GM15510 (cell line): ENCODE measurements at regions not wholly inside any gene's neighbourhood (a gene's known extent, or its start where the extent isn't known, plus 50 kb on each side); places are given as distances from the start of the nearest gene placed in this dataset.

Experiments
- POLR2A ChIP-seq: IDR thresholded peaks from 3 replicates; pipeline ENCODE4 v1.6.1; 2011; ENCODE audit warnings: borderline replicate concordance; ENCODE audit not compliant: insufficient read length; ENCODE audit errors: extremely low read depth

DNA sequence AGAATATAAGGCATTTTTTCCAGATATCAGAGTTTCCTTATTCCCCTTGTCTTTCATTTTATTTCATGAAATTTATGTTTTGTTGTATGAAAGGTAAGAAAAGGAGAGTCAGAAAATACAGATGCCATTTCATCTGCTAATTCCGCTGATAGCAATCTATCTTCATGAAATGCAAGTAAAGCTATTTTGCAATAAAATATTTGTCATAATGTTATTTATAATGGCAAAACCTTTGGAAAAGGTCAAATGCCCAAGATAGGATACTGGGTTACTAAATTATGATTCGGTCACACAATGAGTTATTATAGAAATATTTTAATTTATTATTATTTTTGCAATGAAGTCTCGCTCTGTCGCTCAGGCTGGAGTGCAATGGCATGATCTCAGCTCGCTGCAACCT, 124.2 kb downstream of the SPP2 start:
- TF ChIP-seq POLR2A, result no peak

DNA sequence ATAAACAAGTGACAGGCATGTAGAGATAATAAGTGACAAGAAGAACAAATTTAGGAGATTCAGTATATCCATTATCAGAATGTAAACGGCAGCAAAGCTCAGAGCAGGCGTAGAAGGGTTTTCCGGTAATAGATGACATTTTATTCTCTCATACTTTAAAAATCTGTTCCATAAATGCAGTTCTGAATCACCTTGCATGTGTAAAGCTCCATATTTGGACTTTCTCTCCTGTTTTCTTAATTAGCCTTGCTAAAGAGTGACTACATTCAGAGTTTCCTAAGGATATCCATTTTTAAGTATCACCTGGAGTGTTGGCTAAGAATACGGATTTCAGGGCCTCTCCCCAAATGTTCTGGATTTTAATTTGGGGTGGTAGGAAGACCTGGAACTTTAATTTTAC, 122.0 kb downstream of the SPP2 start:
- TF ChIP-seq POLR2A, result no peak

DNA sequence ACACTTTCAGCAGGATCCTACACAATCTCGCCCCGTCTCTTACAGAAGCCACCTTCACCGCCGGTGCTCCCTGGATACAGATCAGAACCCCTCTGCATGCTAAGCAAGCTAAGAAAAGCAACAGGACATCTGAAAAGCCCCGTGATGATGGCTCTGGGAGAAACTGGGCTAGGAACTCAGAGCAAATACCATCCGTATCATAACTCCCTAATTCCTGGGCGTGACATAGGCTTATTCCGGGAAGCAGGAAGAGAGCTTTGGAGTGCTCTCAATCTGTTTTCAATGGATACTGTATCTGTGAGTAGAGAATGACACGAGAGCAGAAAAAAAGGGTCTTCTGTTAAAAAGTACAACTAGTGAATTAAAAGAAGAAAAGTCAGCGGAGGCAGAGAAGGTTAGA, 121.6 kb downstream of the SPP2 start:
- no peak for TF ChIP-seq POLR2A

DNA sequence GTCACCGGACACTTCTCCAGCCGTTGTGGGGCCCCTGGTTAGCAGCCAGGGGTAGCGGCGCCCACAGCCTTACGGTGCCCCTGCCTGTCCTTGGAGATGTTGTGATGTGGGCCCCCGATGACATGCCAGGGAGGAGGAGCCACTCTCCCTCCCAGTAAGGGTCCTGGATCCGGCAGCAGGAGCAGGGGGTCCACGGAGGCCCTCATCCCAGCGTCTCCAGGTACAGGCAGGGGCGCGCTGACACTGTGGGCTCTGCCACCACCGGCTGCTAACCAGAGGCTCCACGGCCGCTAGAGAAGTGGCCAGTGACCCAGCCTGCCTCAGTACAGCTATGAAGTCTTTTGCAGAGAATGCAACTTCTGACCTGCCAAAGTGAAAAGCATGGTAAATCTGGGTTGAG, 121.2 kb downstream of the SPP2 start:
- TF ChIP-seq POLR2A, result no peak

DNA sequence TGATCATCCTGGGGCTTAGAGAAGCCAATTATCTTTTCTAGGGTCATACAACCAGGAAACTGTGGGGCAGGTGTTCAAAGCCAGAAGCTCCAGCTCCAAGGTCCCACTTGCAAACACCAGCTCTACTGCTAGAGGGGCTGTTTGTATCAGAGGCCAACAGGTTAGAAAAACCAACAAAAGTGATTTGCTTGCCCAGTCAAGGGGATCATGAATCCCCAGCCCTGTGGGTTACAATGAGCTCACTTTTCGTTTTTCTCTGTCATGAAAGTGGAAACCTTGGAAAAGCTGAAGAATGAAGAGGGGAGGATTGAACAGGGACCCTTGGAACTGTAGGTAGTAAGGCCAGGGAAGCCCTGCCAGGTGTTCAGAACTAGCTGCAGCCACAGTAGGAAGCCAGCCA, 119.2 kb downstream of the SPP2 start:
- TF ChIP-seq POLR2A, result no peak

DNA sequence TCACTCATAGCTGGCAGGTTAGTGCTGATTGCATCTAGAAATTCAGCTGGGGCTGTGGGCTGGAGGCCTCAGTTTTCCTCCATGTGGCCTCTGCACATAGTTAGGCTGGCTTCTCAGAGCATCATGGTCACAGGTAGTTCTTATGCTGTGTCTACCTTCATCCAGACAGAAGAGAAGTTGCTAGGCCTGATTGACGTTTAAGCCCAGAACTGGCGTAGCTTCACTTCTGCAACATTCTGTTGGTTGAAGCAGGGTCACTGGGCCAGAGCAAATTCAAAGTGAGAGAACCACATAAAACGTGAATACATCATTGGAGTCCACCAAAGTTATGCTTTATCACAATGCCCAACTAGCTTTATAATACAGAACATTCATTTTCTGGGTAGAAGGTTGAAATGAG, 116.0 kb downstream of the SPP2 start:
- no peak for TF ChIP-seq POLR2A

DNA sequence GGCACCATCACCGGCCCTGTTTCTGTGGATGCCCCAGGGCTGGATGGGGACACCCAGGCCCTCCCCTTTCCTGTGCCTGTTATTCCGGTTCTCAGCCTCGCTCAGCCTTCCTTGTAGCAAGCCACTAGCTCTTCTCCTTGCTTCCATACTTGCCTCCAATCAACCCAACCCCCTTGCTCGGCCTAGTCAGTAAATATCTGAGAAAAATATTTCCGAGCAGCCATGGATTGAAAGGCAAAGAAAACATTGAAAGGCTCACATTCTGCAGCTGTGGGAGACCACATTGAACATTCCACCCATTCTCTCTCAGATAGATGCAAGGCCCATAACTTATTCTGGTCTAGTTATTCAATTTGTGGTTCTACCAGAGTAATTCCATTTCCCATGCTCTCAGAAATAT, 114.9 kb downstream of the SPP2 start:
- TF ChIP-seq POLR2A, result no peak

DNA sequence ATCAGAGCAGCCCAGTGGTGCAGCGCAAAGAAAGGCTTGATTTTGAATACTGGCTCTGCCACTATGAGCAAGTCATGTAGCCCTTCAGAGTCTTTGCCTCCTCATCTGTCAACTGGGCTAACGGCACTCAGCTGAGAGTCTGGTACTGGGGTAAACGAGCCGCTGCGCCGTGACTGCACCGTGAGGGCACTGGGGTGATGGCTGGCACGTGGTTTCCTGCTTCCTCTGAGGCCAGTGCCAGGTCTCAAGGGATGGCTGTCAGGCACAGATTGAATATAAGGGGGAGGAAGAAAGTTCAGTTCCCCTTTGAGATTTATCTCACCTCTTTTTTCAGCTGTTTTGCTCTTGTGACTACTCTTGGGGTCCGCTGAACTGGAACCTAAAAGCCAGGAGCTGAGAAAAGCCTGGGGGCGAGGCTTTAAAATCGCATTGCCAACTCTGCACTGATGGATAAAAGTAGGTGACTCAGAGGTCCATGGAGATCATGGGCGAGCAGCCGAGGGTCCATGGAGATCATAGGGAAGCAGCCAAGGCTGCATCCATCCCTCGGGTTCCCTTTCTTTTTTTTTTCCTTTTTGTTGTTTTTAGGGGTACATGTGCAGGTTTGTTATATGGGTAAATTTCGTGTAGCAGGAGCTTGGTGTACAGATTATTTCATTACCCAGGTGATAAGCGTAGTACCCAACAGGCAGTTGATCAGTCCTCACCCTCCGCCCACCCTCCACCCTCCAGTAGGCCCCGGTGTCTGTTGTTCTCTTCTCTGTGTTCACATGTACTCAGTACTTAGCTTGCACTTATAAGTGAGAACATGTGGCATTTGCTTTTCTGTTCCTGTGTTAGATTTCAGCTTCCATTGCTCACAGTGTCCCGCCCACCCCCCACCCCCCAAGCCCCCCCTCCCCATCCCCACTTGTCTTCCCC, 114.3 kb downstream of the SPP2 start:
- no peak for TF ChIP-seq POLR2A

DNA sequence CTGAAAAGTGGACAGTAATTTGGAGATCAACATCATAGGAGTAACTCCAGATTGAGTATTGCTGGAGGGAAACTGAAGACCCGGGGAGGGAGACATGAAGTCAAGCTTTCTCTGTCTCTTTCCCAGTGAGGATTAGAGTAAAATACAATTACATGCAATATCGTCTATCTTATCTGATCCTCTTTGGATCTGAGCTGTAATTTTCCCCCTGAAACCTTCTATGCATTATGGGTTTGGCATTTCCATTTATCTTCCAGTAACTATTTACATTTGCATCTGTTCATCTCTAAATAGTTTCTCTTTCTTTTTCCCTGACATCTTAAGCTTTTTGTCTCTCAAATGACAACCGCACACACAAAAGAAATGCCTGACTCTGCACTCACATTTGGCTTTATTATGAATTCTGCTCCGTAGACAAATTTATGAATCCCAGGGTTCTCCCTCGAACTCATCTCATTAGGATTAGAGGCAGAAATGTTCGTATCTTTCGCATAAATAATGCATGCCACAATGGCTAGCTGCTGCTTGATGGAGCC, 113.1 kb downstream of the SPP2 start:
- no peak for TF ChIP-seq POLR2A

DNA sequence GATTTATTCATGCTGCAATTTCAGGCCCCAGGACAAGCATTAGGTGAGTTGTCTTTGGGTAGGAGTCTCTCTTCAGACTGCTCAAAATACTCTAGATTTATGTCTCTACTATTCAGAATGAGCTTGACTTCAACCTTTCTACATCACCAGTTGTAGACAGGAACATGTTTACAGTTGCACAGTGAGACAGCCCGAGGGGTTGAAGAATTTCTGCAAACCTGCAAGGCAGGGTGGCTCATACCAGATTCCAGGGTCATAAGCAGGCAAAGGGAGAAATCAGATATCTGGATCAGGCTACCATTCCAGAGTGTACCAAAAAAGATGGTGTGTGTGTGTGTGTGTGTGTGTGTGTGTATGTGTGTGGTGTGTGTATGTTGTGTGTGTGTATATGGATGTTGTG, 112.4 kb downstream of the SPP2 start:
- no peak for TF ChIP-seq POLR2A

DNA sequence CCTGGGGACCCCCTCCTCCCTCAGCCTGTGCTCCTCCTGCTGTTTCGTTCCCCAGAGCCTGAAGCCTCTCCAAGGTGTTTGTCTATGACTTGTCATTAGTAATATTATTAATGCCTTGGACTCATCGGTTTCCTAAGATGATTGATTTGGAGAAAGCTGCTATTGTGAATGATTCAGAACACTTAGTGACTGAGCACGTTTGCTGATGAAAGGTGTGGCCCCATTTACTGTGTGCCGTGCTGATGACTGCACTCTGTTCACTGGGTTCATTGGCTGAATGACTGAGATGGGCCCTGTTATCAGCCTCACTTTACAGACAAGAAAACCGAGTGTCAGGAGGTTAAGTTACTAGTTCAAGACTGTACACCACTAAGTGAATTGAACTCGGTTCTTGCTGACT, 111.4 kb downstream of the SPP2 start:
- no peak for TF ChIP-seq POLR2A

DNA sequence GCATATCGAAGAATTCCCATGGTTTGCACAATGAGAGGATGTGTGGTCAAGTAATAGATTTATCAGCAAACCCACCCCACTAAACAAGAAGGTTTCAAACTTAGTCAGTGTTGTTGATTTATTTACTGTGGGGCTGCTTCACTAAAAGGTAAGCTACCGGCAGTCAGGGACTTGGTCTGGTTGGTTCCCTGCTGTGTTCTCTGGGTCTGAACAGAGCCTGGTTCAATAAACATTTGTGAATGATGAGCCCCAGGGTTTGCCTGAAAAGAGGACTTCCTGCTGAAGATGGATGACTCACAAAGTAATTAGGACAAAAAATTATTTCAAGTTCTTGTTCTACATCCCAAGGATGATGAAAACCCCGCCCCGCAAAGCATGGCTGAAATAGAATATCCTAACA, 108.3 kb downstream of the SPP2 start:
- TF ChIP-seq POLR2A, result no peak

DNA sequence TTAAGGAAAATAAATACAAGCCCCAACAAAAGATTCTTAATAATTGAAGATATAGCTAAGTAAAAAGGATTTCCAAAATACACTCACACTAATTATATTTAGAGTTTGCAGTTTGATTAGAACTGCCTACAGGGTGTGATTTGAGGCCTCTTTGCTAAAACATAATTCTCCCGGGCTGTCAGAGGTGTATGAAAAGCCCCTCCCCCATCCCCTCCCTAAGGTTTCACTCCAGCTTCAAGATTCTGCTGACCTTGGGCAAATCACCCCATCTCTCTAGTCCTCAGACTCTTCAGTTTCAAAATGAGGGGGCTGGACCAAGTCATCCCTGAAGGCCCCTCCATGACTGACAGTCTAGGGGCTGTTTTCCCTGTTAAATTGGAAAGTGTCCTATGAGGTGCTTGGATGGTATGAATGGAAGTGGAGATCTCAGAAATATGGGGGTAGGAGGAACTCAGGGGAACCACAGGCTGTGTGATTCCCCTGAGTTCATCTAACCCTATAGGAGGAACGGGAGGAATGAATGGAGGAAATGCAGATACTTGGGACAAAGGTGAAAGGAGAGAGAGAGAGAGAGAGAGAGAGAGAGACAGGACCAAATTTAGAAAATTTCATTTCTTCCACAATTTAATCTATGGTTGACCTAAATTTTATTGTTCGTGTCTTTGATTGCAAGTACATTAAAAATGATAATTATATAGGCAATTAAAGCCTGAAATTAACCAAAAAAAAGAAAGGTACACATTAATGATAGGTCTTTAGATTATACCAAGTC, 107.5 kb downstream of the SPP2 start:
- no peak for TF ChIP-seq POLR2A

DNA sequence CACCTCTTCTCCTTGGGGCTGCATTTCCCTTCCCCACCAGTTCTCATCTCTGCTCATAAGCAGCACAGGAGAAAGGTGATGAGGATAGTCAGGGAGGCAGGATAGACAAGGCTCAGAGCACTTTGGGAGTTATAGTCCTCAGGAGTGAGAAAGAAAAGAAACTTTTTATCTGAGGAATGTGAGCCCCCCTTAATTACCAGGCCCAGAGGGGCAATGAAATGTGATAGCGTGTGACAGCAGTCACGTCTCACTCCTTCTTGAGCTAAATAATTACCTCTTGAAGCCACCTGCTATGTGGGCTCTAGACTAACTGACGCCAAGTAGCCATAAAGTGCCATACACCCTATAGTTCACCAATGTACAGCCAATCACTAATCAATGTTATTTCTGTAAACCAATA, 105.8 kb downstream of the SPP2 start:
- TF ChIP-seq POLR2A, result no peak

DNA sequence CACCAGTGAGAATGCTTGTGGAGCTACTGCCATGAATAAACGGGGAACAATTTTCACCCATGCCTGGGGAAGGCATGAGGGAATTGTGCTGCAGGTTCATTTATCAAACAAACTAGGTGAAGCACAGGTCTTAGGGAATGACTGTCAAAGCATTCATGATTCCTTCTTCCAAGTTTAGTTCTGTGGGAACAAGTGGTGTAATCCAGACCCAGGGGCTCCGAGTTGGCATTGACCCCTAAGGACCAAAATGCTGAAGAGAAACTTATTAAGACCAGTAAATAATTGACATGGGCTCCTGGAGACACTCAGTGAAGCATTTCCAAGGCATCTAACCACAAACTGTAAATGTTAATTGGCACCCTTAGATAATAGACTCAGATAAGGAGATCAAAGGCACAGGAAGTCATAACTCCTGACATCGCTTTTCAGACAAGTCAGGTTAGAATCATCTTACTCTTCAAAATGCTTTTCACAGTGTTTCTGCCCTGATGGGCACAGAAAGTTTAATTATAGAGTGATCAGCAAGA, 96.9 kb downstream of the SPP2 start:
- TF ChIP-seq POLR2A, result no peak
